CD14-positive monocyte (primary cell): ENCODE measurements at regions not wholly inside any gene's neighbourhood (a gene's known extent, or its start where the extent isn't known, plus 50 kb on each side); places are given as distances from the start of the nearest gene placed in this dataset.

Experiments used
- DNase-seq, 3 donors: peaks; one replicate each; pipeline ENCODE4 v3.0.0-alpha.2; 2011 to 2022
- H2AFZ ChIP-seq: 2 replicates; pipeline ENCODE4 v1.6.0; 2012; ENCODE audit warnings: mild to moderate bottlenecking, low read depth, low read length, inconsistent platforms; ENCODE audit not compliant: insufficient read depth, poor library complexity, severe bottlenecking
- H3K27ac ChIP-seq, 2 donors: 1 replicate in 1 of 2; 2 replicates in 1 of 2; pipeline ENCODE4 v1.5.1; 2012 to 2013; ENCODE audit warnings: low read length in 2 of 2, control low read depth in 1 of 2, inconsistent platforms in 1 of 2, low read depth in 1 of 2, mild to moderate bottlenecking in 1 of 2
- H3K27me3 ChIP-seq, 2 donors: one replicate each; pipeline versions ENCODE4 v1.6.0 to v1.6.1; 2011 to 2013; ENCODE audit warnings: low read length in 2 of 2; ENCODE audit not compliant: control insufficient read depth in 2 of 2, insufficient read depth in 2 of 2
- H3K36me3 ChIP-seq, 2 donors: replicated peaks in 1 of 2; 1 replicate in 1 of 2; 2 replicates in 1 of 2; pipeline versions ENCODE4 v1.5.1 to v1.6.1; 2012 to 2013; ENCODE audit warnings: low read length in 2 of 2, control low read depth in 1 of 2, inconsistent platforms in 1 of 2, mild to moderate bottlenecking in 1 of 2; ENCODE audit not compliant: insufficient read depth in 2 of 2, control insufficient read depth in 1 of 2
- H3K4me1 ChIP-seq, 2 donors: 1 replicate in 1 of 2; 2 replicates in 1 of 2; pipeline versions ENCODE4 v1.5.1 to v1.6.1; 2012 to 2013; ENCODE audit warnings: low read length in 2 of 2, control low read depth in 1 of 2, inconsistent platforms in 1 of 2, mild to moderate bottlenecking in 1 of 2, moderate library complexity in 1 of 2; ENCODE audit not compliant: insufficient read depth in 2 of 2, control insufficient read depth in 1 of 2
- H3K4me2 ChIP-seq: replicated peaks from 2 replicates; pipeline ENCODE3; 2012; ENCODE audit warnings: low read length, moderate library complexity, mild to moderate bottlenecking; ENCODE audit not compliant: poor library complexity, severe bottlenecking; ENCODE audit errors: extremely low read depth
- H3K4me3 ChIP-seq, 3 experiments: fragments of 200-600 bp in 1 of 3; sonication (generic) in 1 of 3; replicated peaks in 1 of 3; 1 replicate in 2 of 3; 2 replicates in 1 of 3; pipeline ENCODE4 v1.5.1; 2011 to 2013; ENCODE audit warnings: low read length in 3 of 3, mild to moderate bottlenecking in 3 of 3, control low read depth in 2 of 3, low read depth in 2 of 3, inconsistent platforms in 1 of 3, moderate library complexity in 1 of 3
- H3K79me2 ChIP-seq: 2 replicates; pipeline ENCODE4 v1.6.0; 2012; ENCODE audit warnings: mild to moderate bottlenecking, control low read depth, inconsistent platforms, low read length, moderate library complexity; ENCODE audit not compliant: insufficient read depth
- H3K9ac ChIP-seq: 2 replicates; pipeline ENCODE4 v1.6.0; 2017; ENCODE audit warnings: low read length, mild to moderate bottlenecking; ENCODE audit not compliant: insufficient read depth, poor library complexity, severe bottlenecking
- H3K9me3 ChIP-seq, 2 donors: replicated peaks in 1 of 2; 1 replicate in 1 of 2; 2 replicates in 1 of 2; pipeline versions ENCODE4 v1.5.1 to v1.6.1; 2012 to 2013; ENCODE audit warnings: low read length in 2 of 2, control low read depth in 1 of 2; ENCODE audit not compliant: control insufficient read depth in 1 of 2, insufficient read depth in 1 of 2
- H4K20me1 ChIP-seq: 2 replicates; pipeline ENCODE4 v1.6.0; 2012; ENCODE audit warnings: mild to moderate bottlenecking, low read length, control low read depth, moderate library complexity; ENCODE audit not compliant: insufficient read depth
- H3K27ac Mint-ChIP-seq, 7 donors: one replicate each; pipeline ENCODE4 v1.8.0; 2020; ENCODE audit warnings: mild to moderate bottlenecking in 7 of 7, mixed read lengths in 7 of 7, moderate library complexity in 6 of 7, inconsistent platforms in 2 of 7
- H3K27me3 Mint-ChIP-seq, 3 donors: one replicate each; pipeline ENCODE4 v1.8.0; 2021 to 2022; ENCODE audit warnings: low read depth in 3 of 3, mild to moderate bottlenecking in 3 of 3, mixed read lengths in 3 of 3, moderate library complexity in 3 of 3, inconsistent platforms in 1 of 3
- H3K36me3 Mint-ChIP-seq, 2 donors: one replicate each; pipeline ENCODE4 v1.8.0; 2020; ENCODE audit warnings: mixed read lengths in 2 of 2, inconsistent platforms in 1 of 2, mild to moderate bottlenecking in 1 of 2
- H3K4me1 Mint-ChIP-seq: one replicate; pipeline ENCODE4 v1.8.0; 2020; ENCODE audit warnings: mild to moderate bottlenecking, mixed read lengths
- H3K4me3 Mint-ChIP-seq, 2 donors: one replicate each; pipeline ENCODE4 v1.8.0; 2020; ENCODE audit warnings: mild to moderate bottlenecking in 2 of 2, mixed read lengths in 2 of 2, moderate library complexity in 1 of 2
- H3K9me3 Mint-ChIP-seq, 7 donors: one replicate each; pipeline ENCODE4 v1.8.0; 2020 to 2022; ENCODE audit warnings: mixed read lengths in 7 of 7, mild to moderate bottlenecking in 6 of 7, moderate library complexity in 6 of 7, inconsistent platforms in 2 of 7
- WGBS: methylation state at CpG from one replicate; pipeline ENCODE4 v1.1.5; 2013; ENCODE audit warnings: missing lambda C conversion rate; ENCODE audit not compliant: insufficient coverage; 5-methylcytosine and 5-hydroxymethylcytosine counted together
- intact Hi-C, 2 donors: fragments of 100-400 bp; cut with micrococcal nuclease; formaldehyde crosslinking; loops; one replicate each; pipeline versions ENCODE4 v1.15.0 to v1.15.1; 2023
- TF ChIP-seq, protein P1 (sequence below): fragments of 200-600 bp; IDR thresholded peaks from one replicate; pipeline ENCODE4 v1.8.0; 2022; ENCODE audit warnings: antibody characterized with exemption, mild to moderate bottlenecking

- 90% methylated on average over 3 of the region's 4 CpGs for WGBS
Measured at GRCh38 chr1:71224741-71225377, 144.0 kb upstream of the ZRANB2 start.

DNA sequence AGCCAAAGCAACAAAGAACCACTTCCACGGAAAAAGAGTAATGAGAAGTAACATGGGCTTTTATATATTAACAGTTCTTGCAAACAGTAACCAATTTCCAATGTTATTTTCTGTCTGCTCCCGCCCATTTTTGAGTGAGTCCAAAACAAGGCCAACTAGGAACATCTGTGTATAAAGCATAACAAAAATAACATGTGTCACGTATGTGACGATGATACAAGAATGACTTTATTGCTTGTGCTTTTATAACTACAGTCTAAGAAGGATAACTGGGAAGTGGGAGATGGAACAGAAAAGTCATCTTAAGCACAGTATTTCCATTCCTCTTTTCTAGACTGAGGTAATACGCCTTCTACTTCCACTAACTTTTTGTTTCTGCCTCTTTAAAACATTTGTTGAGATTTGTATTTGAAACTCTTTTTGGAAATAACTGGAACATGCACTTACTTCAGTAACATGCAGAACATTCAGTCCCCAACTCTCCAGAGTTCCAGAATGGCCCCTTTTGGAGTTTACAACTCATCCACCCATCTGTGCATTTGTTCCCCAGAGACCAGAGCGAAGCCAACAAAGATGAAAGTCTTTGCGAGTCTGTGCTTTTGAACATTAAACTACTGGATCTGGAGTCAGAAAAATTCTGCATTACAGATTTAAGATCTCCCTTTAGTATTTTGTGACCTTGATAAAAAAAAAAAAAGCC, 143.0 kb upstream of the ZRANB2 start:
- no peaks in the 10 kb centered on the region for H3K36me3 Mint-ChIP-seq

More at GRCh38 chr1:71224741-71225377, 144.0 kb upstream of the ZRANB2 start:
- Histone ChIP-seq H3K27ac (no peak overlapping the region), H3K4me3 (no peak overlapping the region), H3K4me2 (no peak overlapping the region), H3K4me1 (no peaks in the 10 kb centered on the region), H3K36me3 (no peaks in the 10 kb centered on the region), H3K27me3 (no peaks in the 10 kb centered on the region), H3K79me2 (no peaks in the 10 kb centered on the region), H3K9ac (no peak overlapping the region), H3K9me3 (no peaks in the 10 kb centered on the region), H4K20me1 (no peaks in the 10 kb centered on the region), H2AFZ (no peak overlapping the region)
- TF ChIP-seq, protein P1, sequence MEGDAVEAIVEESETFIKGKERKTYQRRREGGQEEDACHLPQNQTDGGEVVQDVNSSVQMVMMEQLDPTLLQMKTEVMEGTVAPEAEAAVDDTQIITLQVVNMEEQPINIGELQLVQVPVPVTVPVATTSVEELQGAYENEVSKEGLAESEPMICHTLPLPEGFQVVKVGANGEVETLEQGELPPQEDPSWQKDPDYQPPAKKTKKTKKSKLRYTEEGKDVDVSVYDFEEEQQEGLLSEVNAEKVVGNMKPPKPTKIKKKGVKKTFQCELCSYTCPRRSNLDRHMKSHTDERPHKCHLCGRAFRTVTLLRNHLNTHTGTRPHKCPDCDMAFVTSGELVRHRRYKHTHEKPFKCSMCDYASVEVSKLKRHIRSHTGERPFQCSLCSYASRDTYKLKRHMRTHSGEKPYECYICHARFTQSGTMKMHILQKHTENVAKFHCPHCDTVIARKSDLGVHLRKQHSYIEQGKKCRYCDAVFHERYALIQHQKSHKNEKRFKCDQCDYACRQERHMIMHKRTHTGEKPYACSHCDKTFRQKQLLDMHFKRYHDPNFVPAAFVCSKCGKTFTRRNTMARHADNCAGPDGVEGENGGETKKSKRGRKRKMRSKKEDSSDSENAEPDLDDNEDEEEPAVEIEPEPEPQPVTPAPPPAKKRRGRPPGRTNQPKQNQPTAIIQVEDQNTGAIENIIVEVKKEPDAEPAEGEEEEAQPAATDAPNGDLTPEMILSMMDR: no peak
- no peaks in the 10 kb centered on the region for H3K27me3 Mint-ChIP-seq
- peaks cover 0 to 4% (median 0%) of the 10 kb centered on the region in 7 donors for H3K9me3 Mint-ChIP-seq
- no peaks in the 10 kb centered on the region for H3K4me1 Mint-ChIP-seq
- H3K27ac Mint-ChIP-seq: no peak overlapping the region
- H3K36me3 Mint-ChIP-seq: no peaks in the 10 kb centered on the region
- DNase-seq: no peak
- H3K4me3 Mint-ChIP-seq: no peak overlapping the region
- intact Hi-C loops: no loop called here

More for the DNA sequence above, 143.0 kb upstream of the ZRANB2 start:
- Mint-ChIP-seq H3K27ac (no peak overlapping the region), H3K27me3 (no peaks in the 10 kb centered on the region), H3K4me1 (no peaks in the 10 kb centered on the region), H3K4me3 (no peak overlapping the region), H3K9me3 (peaks cover 0 to 8% (median 0%) of the 10 kb centered on the region in 7 donors)
- H3K4me2 ChIP-seq: no peak overlapping the region
- H3K79me2 ChIP-seq: no peaks in the 10 kb centered on the region
- TF ChIP-seq, protein P1: no peak
- DNase-seq: no peak
- H3K36me3 ChIP-seq: no peaks in the 10 kb centered on the region
- H2AFZ ChIP-seq: no peak overlapping the region
- no peak overlapping the region for H3K27ac ChIP-seq
- H3K27me3 ChIP-seq: no peaks in the 10 kb centered on the region
- H3K9me3 ChIP-seq: no peaks in the 10 kb centered on the region
- intact Hi-C loops: no loop called here
- H3K4me1 ChIP-seq: no peaks in the 10 kb centered on the region
- H3K4me3 ChIP-seq: no peak overlapping the region
- no peaks in the 10 kb centered on the region for H4K20me1 ChIP-seq
- WGBS: no CpG with 5 or more reads among the region's 7 CpGs
- no peak overlapping the region for H3K9ac ChIP-seq
